ENCODE measurements at regions not wholly inside any gene's neighbourhood (a gene's known extent, or its start where the extent isn't known, plus 50 kb on each side); places are given as distances from the start of the nearest gene placed in this dataset.

- no peak for DNase-seq (ENCODE audit: low read depth)
- TF ChIP-seq CTCF (IDR thresholded peaks at IDR 0.05; ENCODE audit: control insufficient read depth, extremely low read depth, insufficient read depth), result no peak
- H3K4me3 ChIP-seq (ENCODE audit: low read depth, low read length), result no peak overlapping the region
Measured at GRCh38 chr10:83632701-83633100, 506.6 kb upstream of the GHITM start.

- TF ChIP-seq CTCF (IDR thresholded peaks at IDR 0.05; ENCODE audit: control insufficient read depth, extremely low read depth, insufficient read depth), result no peak
- H3K4me3 ChIP-seq (ENCODE audit: low read depth, low read length), result no peak overlapping the region
- DNase-seq (ENCODE audit: low read depth), result no peak
Measured at GRCh38 chr10:83633547-83633946, 505.8 kb upstream of the GHITM start.

GRCh38 chr10:83636826-83637225 is 502.5 kb upstream of the GHITM start:
- no peak for DNase-seq (ENCODE audit: low read depth)
- no peak for TF ChIP-seq CTCF (IDR thresholded peaks at IDR 0.05; ENCODE audit: control insufficient read depth, extremely low read depth, insufficient read depth)

GRCh38 chr10:83647526-83647925 is 491.8 kb upstream of the GHITM start:
- DNase-seq (ENCODE audit: low read depth), result no peak
- no peak overlapping the region for H3K4me3 ChIP-seq (ENCODE audit: low read depth, low read length)
- TF ChIP-seq CTCF (IDR thresholded peaks at IDR 0.05; ENCODE audit: control insufficient read depth, extremely low read depth, insufficient read depth), result no peak

More at GRCh38 chr10:83636826-83637225, 502.5 kb upstream of the GHITM start:
- H3K4me3 ChIP-seq (ENCODE audit: low read depth, low read length), result no peak overlapping the region

- no peak for DNase-seq (ENCODE audit: low read depth)
- no peak overlapping the region for H3K4me3 ChIP-seq (ENCODE audit: low read depth, low read length)
- TF ChIP-seq CTCF (IDR thresholded peaks at IDR 0.05; ENCODE audit: control insufficient read depth, extremely low read depth, insufficient read depth), result no peak
Measured at GRCh38 chr10:83648201-83648600, 491.1 kb upstream of the GHITM start.

- no peak for TF ChIP-seq CTCF (IDR thresholded peaks at IDR 0.05; ENCODE audit: control insufficient read depth, extremely low read depth, insufficient read depth)
- H3K4me3 ChIP-seq (ENCODE audit: low read depth, low read length), result no peak overlapping the region
Measured at GRCh38 chr10:83649471-83649870, 489.8 kb upstream of the GHITM start.

GRCh38 chr10:83654689-83655088 is 484.6 kb upstream of the GHITM start:
- DNase-seq (ENCODE audit: low read depth), result no peak
- H3K4me3 ChIP-seq (ENCODE audit: low read depth, low read length), result no peak overlapping the region
- TF ChIP-seq CTCF (IDR thresholded peaks at IDR 0.05; ENCODE audit: control insufficient read depth, extremely low read depth, insufficient read depth), result no peak

More at GRCh38 chr10:83649471-83649870, 489.8 kb upstream of the GHITM start:
- DNase-seq (ENCODE audit: low read depth), result no peak
